Adrenal gland (tissue), 9 donors: ENCODE measurements at regions not wholly inside any gene's neighbourhood (a gene's known extent, or its start where the extent isn't known, plus 50 kb on each side); places are given as distances from the start of the nearest gene placed in this dataset.
"Not testable (repeated sequence)": the region's sequence is repeated elsewhere in the genome, so short reads cannot be mapped to it uniquely, and the experiment has no call there.

Experiments
- DNase-seq, 7 donors: peaks; one replicate each; pipeline ENCODE4 v3.0.0-alpha.2; 2019 to 2020
- H3K27ac ChIP-seq, 5 donors: fragments of 200-600 bp; sonication (generic) in 4 of 5; 1 replicate in 3 of 5; 2 replicates in 2 of 5; pipeline versions ENCODE4 v1.5.1 to v1.8.0; 2016 to 2020; ENCODE audit warnings: mild to moderate bottlenecking in 1 of 5
- H3K27me3 ChIP-seq: fragments of 200-600 bp; 2 replicates; pipeline ENCODE4 v1.8.0; 2021
- H3K36me3 ChIP-seq, 2 donors: fragments of 200-600 bp; replicated peaks in 1 of 2; 1 replicate in 1 of 2; 2 replicates in 1 of 2; pipeline versions ENCODE4 v1.5.1 to v1.8.0; 2018 to 2022
- H3K4me1 ChIP-seq, 2 donors: fragments of 200-600 bp; replicated peaks in 1 of 2; 1 replicate in 1 of 2; 2 replicates in 1 of 2; pipeline versions ENCODE4 v1.5.1 to v1.8.0; 2018 to 2021
- H3K4me3 ChIP-seq, 4 donors: fragments of 200-600 bp; sonication (generic) in 3 of 4; one replicate each; pipeline ENCODE4 v1.5.1; 2016 to 2018
- H3K9me3 ChIP-seq, 3 donors: fragments of 200-600 bp; sonication (generic) in 1 of 3; replicated peaks in 1 of 3; 1 replicate in 2 of 3; 2 replicates in 1 of 3; pipeline versions ENCODE4 v1.5.1 to v1.8.0; 2016 to 2021
- CTCF ChIP-seq, 6 experiments: fragments of 450-650 bp in 4 of 6; fragments of 200-600 bp in 2 of 6; sonication (generic) in 1 of 6; IDR thresholded peaks; 1 replicate in 5 of 6; 2 replicates in 1 of 6; pipeline versions ENCODE4 v1.5.1 to v1.8.0; 2016 to 2021; ENCODE audit warnings: antibody characterized with exemption in 6 of 6, mild to moderate bottlenecking in 2 of 6, moderate library complexity in 1 of 6
- POLR2A ChIP-seq, 2 donors: fragments of 450-650 bp; IDR thresholded peaks; one replicate each; pipeline ENCODE4 v1.6.1; 2017; ENCODE audit warnings: antibody characterized with exemption in 2 of 2, mild to moderate bottlenecking in 2 of 2, moderate library complexity in 1 of 2
- WGBS, 4 donors: extraction: QIAGEN DNeasy Blood & Tissue Kit in 2 of 4; methylation state at CpG; one replicate each; pipeline versions ENCODE4 v1.1.5 to v1.1.7; 2013 to 2017; 5-methylcytosine and 5-hydroxymethylcytosine counted together
- intact Hi-C, 2 donors: fragments of 100-400 bp; cut with DNase I; formaldehyde crosslinking; loops; one replicate each; pipeline versions ENCODE4 v1.14.1 to v1.15.0; 2022 to 2023
- donor health status: healthy with polysubstance abuse.
- donor health status: Bipolar disorder and iron deficiency.
- donor health status: DM: yes; HTN: yes; CAD: no.
- donor health status: DM: no; HTN: no; CAD: no.
- donor health status: DM: no; HTN: no; CAD: no.

- DNase-seq = no peak
- TF ChIP-seq POLR2A (IDR thresholded peaks at IDR 0.05) (no peak), CTCF (IDR thresholded peaks at IDR 0.05) (no peak)
- no peak overlapping the region for H3K27ac ChIP-seq
- H3K36me3 ChIP-seq = no peaks in the 10 kb centered on the region
- H3K4me1 ChIP-seq = no peaks in the 10 kb centered on the region
- 53 to 69% (median 63%) methylated on average over 8 to 14 of the region's 14 CpGs for WGBS, 4 donors
- no peak overlapping the region for H3K4me3 ChIP-seq
- intact Hi-C loops = no loop called here
- H3K27me3 ChIP-seq = no peaks in the 10 kb centered on the region
- no peaks in the 10 kb centered on the region for H3K9me3 ChIP-seq
These were observed 94.3 kb downstream of the GALR1 start for GRCh38 chr18:77343846-77344510.

GRCh38 chr18:77344786-77345500 lies 95.3 kb downstream of the GALR1 start:
- DNase-seq = no peak
- H3K27ac ChIP-seq = no peak overlapping the region
- no peaks in the 10 kb centered on the region for H3K9me3 ChIP-seq
- no peaks in the 10 kb centered on the region for H3K4me1 ChIP-seq
- no peak overlapping the region for H3K4me3 ChIP-seq
- WGBS, 4 donors = 71 to 81% (median 76%) methylated on average over 11 of the region's 11 CpGs
- intact Hi-C loops = no loop called here
- no peaks in the 10 kb centered on the region for H3K36me3 ChIP-seq
- H3K27me3 ChIP-seq = no peaks in the 10 kb centered on the region
- no peak for TF ChIP-seq POLR2A (IDR thresholded peaks at IDR 0.05)
- no peak for TF ChIP-seq CTCF (IDR thresholded peaks at IDR 0.05)

- H3K27me3 ChIP-seq = no peaks in the 10 kb centered on the region
- no peaks in the 10 kb centered on the region for H3K9me3 ChIP-seq
- WGBS, 4 donors = 69 to 83% (median 75%) methylated on average over 2 of the region's 2 CpGs
- intact Hi-C loops = no loop called here
- no peaks in the 10 kb centered on the region for H3K36me3 ChIP-seq
- no peaks in the 10 kb centered on the region for H3K4me1 ChIP-seq
- DNase-seq = no peak
- no peak overlapping the region for H3K27ac ChIP-seq
- no peak overlapping the region for H3K4me3 ChIP-seq
- no peak for TF ChIP-seq POLR2A (IDR thresholded peaks at IDR 0.05)
- no peak for TF ChIP-seq CTCF (IDR thresholded peaks at IDR 0.05)
These were observed 96.7 kb downstream of the GALR1 start for GRCh38 chr18:77346208-77346810.

GRCh38 chr18:77353349-77353748 lies 103.7 kb downstream of the GALR1 start:
- intact Hi-C loops, H3K9me3 ChIP-seq, H3K36me3 ChIP-seq, H3K4me1 ChIP-seq, DNase-seq, H3K27ac ChIP-seq, H3K4me3 ChIP-seq, H3K27me3 ChIP-seq: not testable (repeated sequence)
- 73 to 81% (median 77%) methylated on average over 3 of the region's 3 CpGs for whole genome bisulfite sequencing, 4 donors
